HepG2 (cell line): ENCODE measurements at regions not wholly inside any gene's neighbourhood (a gene's known extent, or its start where the extent isn't known, plus 50 kb on each side); places are given as distances from the start of the nearest gene placed in this dataset.

Experiments used
- BATF2 ChIP-seq: sonication (generic); formaldehyde crosslinking; IDR thresholded peaks from 2 replicates; pipeline ENCODE4 v1.8.0; 2022; ENCODE audit warnings: mild to moderate bottlenecking, missing genetic modification reagents, moderate library complexity
- HCFC1 ChIP-seq: fragments of 150-350 bp; IDR thresholded peaks from 2 replicates; pipeline ENCODE4 v1.6.1; 2014; ENCODE audit warnings: low read depth, low read length
- IKZF5 ChIP-seq: IDR thresholded peaks from 2 replicates; pipeline ENCODE4 v1.6.1; 2018; ENCODE audit warnings: missing genetic modification reagents, mild to moderate bottlenecking, missing compliant biosample characterization
- PPARG ChIP-seq: conservative IDR thresholded peaks from 2 replicates; pipeline ENCODE4 v1.6.1; 2016; ENCODE audit warnings: missing biosample characterization, missing genetic modification reagents
- TAF1 ChIP-seq: sonication (generic); formaldehyde crosslinking; IDR thresholded peaks from 2 replicates; pipeline ENCODE4 v1.4.0; 2020; ENCODE audit warnings: missing genetic modification reagents
- ZFP36 ChIP-seq: fragments of 150-350 bp; IDR thresholded peaks from 2 replicates; pipeline ENCODE4 v1.6.1; 2018; ENCODE audit warnings: borderline replicate concordance, low read length, low read depth; ENCODE audit not compliant: partially characterized antibody
- ZNF280D ChIP-seq: sonication (generic); formaldehyde crosslinking; IDR thresholded peaks from 2 replicates; pipeline ENCODE4 v1.5.1; 2020; ENCODE audit warnings: mild to moderate bottlenecking, missing genetic modification reagents
- ZNF513 ChIP-seq: sonication (generic); formaldehyde crosslinking; conservative IDR thresholded peaks from 2 replicates; pipeline ENCODE4 v1.5.0; 2020; ENCODE audit warnings: missing genetic modification reagents
- ZNF652 ChIP-seq: IDR thresholded peaks from 2 replicates; pipeline ENCODE4 v1.6.1; 2016; ENCODE audit warnings: low read depth, borderline replicate concordance

- TF ChIP-seq ZNF280D (no peak), ZNF652 (no peak), TAF1 (CRISPR knock-in tag) (no peak), ZFP36 (no peak), ZNF513 (no peak), BATF2 (CRISPR knock-in tag) (no peak), HCFC1 (no peak), PPARG (CRISPR knock-in tag) (no peak), IKZF5 (CRISPR knock-in tag) (no peak)
These were observed 93.5 kb downstream of the ZIC4 start (continued) for GRCh38 chr3:147312786-147313280.
